Fibroblast of the aortic adventitia (primary cell): ENCODE measurements at regions not wholly inside any gene's neighbourhood (a gene's known extent, or its start where the extent isn't known, plus 50 kb on each side); places are given as distances from the start of the nearest gene placed in this dataset.

Source experiments
- DNase-seq: peaks from one replicate; pipeline ENCODE4 v3.0.0-alpha.2; 2010; ENCODE audit warnings: low read depth
- H3K4me3 ChIP-seq: 2 replicates; pipeline ENCODE4 v1.5.1; 2011; ENCODE audit warnings: low read depth, mild to moderate bottlenecking, control low read depth, low read length, moderate library complexity
- TF ChIP-seq, protein P1 (sequence below): IDR thresholded peaks from 2 replicates; pipeline ENCODE4 v1.5.1; 2011; ENCODE audit warnings: mild to moderate bottlenecking, low read length, control low read depth, inconsistent platforms; ENCODE audit not compliant: insufficient read depth

DNA sequence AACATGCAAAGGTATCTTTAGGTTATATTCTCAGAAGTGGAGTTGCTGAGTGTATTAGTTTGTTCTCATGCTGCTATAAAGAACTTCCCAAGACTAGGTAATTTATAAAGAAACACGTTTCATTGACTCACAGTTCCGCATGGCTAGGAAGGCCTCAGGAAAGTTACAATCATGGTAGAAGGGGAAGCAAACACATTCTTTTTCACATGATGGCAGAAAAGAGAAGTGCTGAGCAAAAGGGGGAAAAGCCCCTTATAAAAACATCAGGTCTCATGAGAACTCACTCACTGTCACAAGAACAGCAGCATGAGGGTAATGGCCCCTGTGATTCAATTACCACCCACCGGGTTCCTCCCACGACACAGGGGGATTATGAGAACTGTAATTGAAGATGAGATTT lies 163.6 kb upstream of the PRLR start:
- no peak for DNase-seq
- TF ChIP-seq, protein P1, sequence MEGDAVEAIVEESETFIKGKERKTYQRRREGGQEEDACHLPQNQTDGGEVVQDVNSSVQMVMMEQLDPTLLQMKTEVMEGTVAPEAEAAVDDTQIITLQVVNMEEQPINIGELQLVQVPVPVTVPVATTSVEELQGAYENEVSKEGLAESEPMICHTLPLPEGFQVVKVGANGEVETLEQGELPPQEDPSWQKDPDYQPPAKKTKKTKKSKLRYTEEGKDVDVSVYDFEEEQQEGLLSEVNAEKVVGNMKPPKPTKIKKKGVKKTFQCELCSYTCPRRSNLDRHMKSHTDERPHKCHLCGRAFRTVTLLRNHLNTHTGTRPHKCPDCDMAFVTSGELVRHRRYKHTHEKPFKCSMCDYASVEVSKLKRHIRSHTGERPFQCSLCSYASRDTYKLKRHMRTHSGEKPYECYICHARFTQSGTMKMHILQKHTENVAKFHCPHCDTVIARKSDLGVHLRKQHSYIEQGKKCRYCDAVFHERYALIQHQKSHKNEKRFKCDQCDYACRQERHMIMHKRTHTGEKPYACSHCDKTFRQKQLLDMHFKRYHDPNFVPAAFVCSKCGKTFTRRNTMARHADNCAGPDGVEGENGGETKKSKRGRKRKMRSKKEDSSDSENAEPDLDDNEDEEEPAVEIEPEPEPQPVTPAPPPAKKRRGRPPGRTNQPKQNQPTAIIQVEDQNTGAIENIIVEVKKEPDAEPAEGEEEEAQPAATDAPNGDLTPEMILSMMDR = no peak
- H3K4me3 ChIP-seq = no peak overlapping the region

DNA sequence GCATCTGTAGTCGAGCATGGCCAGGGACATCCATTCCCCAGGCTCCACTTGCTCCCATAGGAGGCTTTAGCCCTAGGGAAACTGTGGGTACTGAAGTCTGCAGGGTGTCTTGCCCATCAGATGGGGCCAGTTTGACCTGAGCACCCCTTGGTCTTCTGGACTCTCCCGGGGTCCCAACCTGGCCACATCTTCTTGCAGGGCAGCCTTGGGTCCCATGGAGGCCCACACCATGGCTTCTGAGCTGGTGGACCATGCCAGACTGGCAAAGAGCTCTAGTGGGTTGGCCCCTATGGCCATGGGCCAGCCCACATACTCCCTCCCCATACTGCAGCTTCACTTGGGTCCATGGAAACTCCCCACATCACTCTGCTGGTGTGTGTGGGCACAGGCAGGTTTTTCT lies 154.4 kb upstream of the PRLR start:
- H3K4me3 ChIP-seq = no peak overlapping the region
- DNase-seq = no peak

DNA sequence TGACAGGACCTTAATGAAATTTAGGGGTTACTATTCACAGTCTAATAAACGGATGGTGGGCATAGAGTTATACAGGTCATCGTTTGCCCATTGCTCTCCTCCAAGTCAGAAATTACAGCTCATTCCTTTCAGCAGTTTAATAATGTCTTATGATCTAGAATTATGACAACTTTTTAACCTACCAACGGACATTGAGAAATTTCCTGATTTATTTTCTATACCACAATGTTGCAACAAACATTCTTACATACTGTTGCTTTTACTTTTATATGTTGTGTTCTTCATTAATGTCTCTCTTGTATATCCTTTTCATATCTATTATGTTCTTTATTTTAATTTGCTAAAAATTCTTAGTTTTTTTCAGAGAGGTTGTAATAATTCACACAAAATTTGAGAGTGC lies 152.8 kb upstream of the PRLR start:
- TF ChIP-seq, protein P1 = no peak
- no peak for DNase-seq
- H3K4me3 ChIP-seq = no peak overlapping the region

More for the DNA sequence above, 154.4 kb upstream of the PRLR start:
- TF ChIP-seq, protein P1 = no peak

DNA sequence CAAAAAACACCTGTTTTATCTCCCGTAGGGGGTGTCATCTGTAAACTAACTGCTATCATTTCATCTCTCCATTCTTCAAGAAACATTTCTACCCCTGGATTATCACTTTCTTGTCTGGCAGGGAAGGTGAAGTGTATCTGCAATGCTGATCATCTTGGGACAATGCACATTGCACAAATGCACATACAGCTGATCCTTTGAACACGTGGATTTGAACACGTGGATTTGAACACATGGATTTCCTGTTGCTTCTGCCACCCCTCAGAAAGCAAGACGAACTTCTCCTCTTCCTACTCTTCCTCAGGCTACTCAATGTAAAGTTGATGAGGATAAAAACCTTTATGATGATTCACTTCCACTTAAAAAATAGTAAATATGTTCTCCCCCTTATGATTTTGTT lies 147.4 kb upstream of the PRLR start:
- TF ChIP-seq, protein P1 = no peak
- no peak for DNase-seq
- no peak overlapping the region for H3K4me3 ChIP-seq

DNA sequence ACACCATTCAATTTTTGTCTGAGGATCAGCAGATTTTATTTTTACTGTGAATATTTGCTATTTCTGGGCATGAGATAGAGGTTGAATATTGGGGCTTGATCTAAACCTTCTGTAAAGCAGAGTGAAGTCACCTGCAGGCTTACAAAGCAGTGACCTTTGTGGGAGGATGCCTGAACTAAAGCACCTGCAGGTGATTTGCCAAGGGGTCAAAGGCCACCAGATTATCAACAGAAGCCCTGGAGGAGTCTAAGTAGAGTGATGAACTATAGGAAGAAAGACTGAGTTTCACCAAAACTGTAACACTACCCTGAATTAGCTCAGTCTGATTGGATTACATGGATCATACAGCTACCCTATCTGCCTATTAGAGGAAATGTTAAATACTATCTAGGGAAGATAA lies 144.3 kb upstream of the PRLR start:
- no peak for DNase-seq
- TF ChIP-seq, protein P1 = no peak
- H3K4me3 ChIP-seq = no peak overlapping the region

DNA sequence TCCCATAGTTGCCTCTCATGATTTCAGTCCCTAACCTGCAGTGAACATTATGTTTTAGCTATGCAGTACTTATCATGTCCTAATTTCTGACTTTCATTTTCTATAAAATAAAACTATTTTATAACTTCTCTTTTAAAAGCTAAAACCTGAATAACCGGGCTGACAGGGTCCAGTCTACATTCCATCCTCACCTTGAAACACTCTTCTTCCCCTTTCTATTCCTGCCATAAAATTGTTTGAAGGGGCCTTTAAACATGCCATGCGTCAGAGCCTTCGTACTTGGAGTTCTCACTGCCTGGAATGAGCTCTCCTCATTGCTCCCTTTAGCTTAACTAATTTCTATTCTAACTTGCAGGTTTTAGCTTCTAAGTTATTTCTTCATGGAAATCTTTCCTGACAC lies 143.0 kb upstream of the PRLR start:
- TF ChIP-seq, protein P1 = no peak
- DNase-seq = no peak
- H3K4me3 ChIP-seq = no peak overlapping the region

DNA sequence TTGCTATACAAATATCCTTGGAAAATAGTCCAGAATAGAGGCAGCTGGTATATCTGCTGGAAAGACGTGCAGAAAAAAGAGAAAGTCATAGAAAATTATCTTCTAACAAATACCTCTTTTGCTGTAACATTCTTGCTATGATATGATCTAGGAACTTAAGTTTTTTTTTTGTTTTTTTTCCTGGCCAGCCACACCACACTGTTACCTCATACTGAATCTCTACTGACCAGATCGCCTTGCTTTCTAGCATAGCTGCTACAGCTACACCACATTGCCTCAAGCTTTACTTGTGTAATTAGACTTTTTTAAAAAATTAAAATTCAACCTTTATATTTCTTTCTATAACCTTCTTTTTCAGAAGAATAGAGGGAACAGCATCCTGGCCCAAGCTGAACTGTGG lies 142.2 kb upstream of the PRLR start:
- TF ChIP-seq, protein P1 = no peak
- DNase-seq = no peak
- H3K4me3 ChIP-seq = no peak overlapping the region
